GM12874 (cell line): ENCODE measurements at regions not wholly inside any gene's neighbourhood (a gene's known extent, or its start where the extent isn't known, plus 50 kb on each side); places are given as distances from the start of the nearest gene placed in this dataset.

Experiments
- CTCF ChIP-seq: IDR thresholded peaks from 2 replicates; pipeline ENCODE4 v1.5.1; 2011; ENCODE audit warnings: low read depth, mild to moderate bottlenecking, control low read depth, low read length, moderate library complexity; ENCODE audit not compliant: insufficient read depth

- TF ChIP-seq CTCF: no peak
Observed at GRCh38 chr6:105493736-105494135, 90.9 kb upstream of the PREP start.

GRCh38 chr6:105492706-105493673 is 90.1 kb upstream of the PREP start:
- TF ChIP-seq CTCF: no peak

GRCh38 chr6:105489216-105489530 is 86.3 kb upstream of the PREP start:
- TF ChIP-seq CTCF: no peak

GRCh38 chr6:105488516-105489215 is 85.8 kb upstream of the PREP start:
- no peak for TF ChIP-seq CTCF

GRCh38 chr6:105487040-105487790 is 84.3 kb upstream of the PREP start:
- no peak for TF ChIP-seq CTCF

GRCh38 chr6:105485456-105485855 is 82.6 kb upstream of the PREP start:
- no peak for TF ChIP-seq CTCF
